Gastrocnemius medialis (tissue), 4 donors: ENCODE measurements at regions not wholly inside any gene's neighbourhood (a gene's known extent, or its start where the extent isn't known, plus 50 kb on each side); places are given as distances from the start of the nearest gene placed in this dataset.

Experiments used
- ATAC-seq, 2 donors: fragments of 150-250 bp; one replicate each; pipeline ENCODE4 v1.9.1; 2016
- DNase-seq, 2 donors: peaks; one replicate each; pipeline ENCODE4 v3.0.0-alpha.2; 2019
- H3K27ac ChIP-seq, 4 donors: fragments of 200-600 bp; sonication (generic); 1 replicate in 1 of 4; 2 replicates in 3 of 4; pipeline ENCODE4 v1.5.1; 2016 to 2018; ENCODE audit warnings: mild to moderate bottlenecking in 2 of 4, moderate library complexity in 1 of 4
- H3K27me3 ChIP-seq, 3 donors: fragments of 200-600 bp; sonication (generic) in 2 of 3; 1 replicate in 1 of 3; 2 replicates in 2 of 3; pipeline versions ENCODE4 v1.5.1 to v1.6.0; 2016 to 2019; ENCODE audit warnings: mild to moderate bottlenecking in 1 of 3, moderate library complexity in 1 of 3
- H3K36me3 ChIP-seq, 2 donors: fragments of 200-600 bp; sonication (generic) in 1 of 2; one replicate each; pipeline ENCODE4 v1.5.1; 2017 to 2018
- H3K4me1 ChIP-seq, 2 donors: fragments of 200-600 bp; sonication (generic) in 1 of 2; one replicate each; pipeline ENCODE4 v1.5.1; 2016 to 2017; ENCODE audit warnings: mild to moderate bottlenecking in 2 of 2
- H3K4me3 ChIP-seq, 4 donors: fragments of 200-600 bp; sonication (generic) in 3 of 4; 1 replicate in 1 of 4; 2 replicates in 3 of 4; pipeline ENCODE4 v1.5.1; 2016 to 2019; ENCODE audit warnings: mild to moderate bottlenecking in 2 of 4
- H3K9me3 ChIP-seq, 3 donors: fragments of 200-600 bp; sonication (generic) in 2 of 3; 1 replicate in 1 of 3; 2 replicates in 2 of 3; pipeline ENCODE4 v1.5.1; 2016 to 2019
- CTCF ChIP-seq, 5 experiments: fragments of 450-650 bp in 3 of 5; fragments of 200-600 bp in 2 of 5; sonication (generic) in 2 of 5; IDR thresholded peaks in 4 of 5; conservative IDR thresholded peaks in 1 of 5; 1 replicate in 4 of 5; 2 replicates in 1 of 5; pipeline ENCODE4 v1.5.1; 2016 to 2019; ENCODE audit warnings: antibody characterized with exemption in 5 of 5, mild to moderate bottlenecking in 3 of 5, moderate library complexity in 3 of 5
- POLR2A ChIP-seq, 2 donors: fragments of 450-650 bp; IDR thresholded peaks; one replicate each; pipeline ENCODE4 v1.6.1; 2017; ENCODE audit warnings: antibody characterized with exemption in 2 of 2, mild to moderate bottlenecking in 2 of 2, moderate library complexity in 2 of 2
- in situ Hi-C, 4 donors: fragments of 200-750 bp; cut with MboI; loops; one replicate each; pipeline versions ENCODE4 v1.15.0 to v1.8.0; 2017; ENCODE audit warnings: low sequenced_read_pairs in 4 of 4
- intact Hi-C: fragments of 100-400 bp; cut with DNase I; formaldehyde crosslinking; loops from one replicate; pipeline ENCODE4 v1.15.1; 2023; ENCODE audit warnings: low total_unique reads

- no peaks in the 10 kb centered on the region for H3K9me3 ChIP-seq
- no peak for TF ChIP-seq CTCF (IDR thresholded peaks at IDR 0.05 in 4 of 5, conservative IDR thresholded peaks at IDR 0.05 in 1 of 5)
- TF ChIP-seq POLR2A (IDR thresholded peaks at IDR 0.05): no peak
- in situ Hi-C loops: no loop called here
- no peak overlapping the region for H3K27ac ChIP-seq
- intact Hi-C loops: no loop called here
- H3K4me1 ChIP-seq: no peaks in the 10 kb centered on the region
- H3K27me3 ChIP-seq: peaks cover 0 to 4% (median 3%) of the 10 kb centered on the region in 3 donors
- no peak for ATAC-seq
- DNase-seq: no peak
- no peaks in the 10 kb centered on the region for H3K36me3 ChIP-seq
- no peak overlapping the region for H3K4me3 ChIP-seq
These were observed 231.6 kb upstream of the GPR26 start for GRCh38 chr10:123434435-123435039.

DNA sequence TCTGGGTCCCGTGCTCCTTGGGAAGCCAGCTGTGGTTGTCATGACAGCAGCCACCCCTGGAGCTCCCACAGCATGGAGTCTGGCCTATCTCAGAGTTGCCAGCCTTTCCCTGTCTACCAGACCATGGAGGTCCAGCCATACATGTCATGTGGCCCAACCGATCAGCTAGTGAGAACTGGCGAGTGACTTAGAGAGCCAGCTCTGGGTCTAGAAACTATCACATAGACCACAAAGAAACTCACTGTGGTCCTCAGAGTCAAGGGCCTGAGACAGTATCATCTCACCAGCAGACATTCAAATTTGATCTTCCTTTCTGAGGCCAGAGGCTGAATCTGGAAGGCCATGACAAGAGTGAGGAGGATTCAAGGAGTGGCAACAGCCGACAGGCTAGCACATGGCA is 223.3 kb upstream of the GPR26 start:
- ATAC-seq (no peak), DNase-seq (no peak)
- in situ Hi-C loops (no loop called here), intact Hi-C loops (no loop called here)
- Histone ChIP-seq H3K36me3 (no peaks in the 10 kb centered on the region), H3K9me3 (no peaks in the 10 kb centered on the region), H3K27ac (no peak overlapping the region), H3K27me3 (no peaks in the 10 kb centered on the region), H3K4me1 (no peaks in the 10 kb centered on the region), H3K4me3 (no peak overlapping the region)
- TF ChIP-seq POLR2A (IDR thresholded peaks at IDR 0.05) (no peak), CTCF (IDR thresholded peaks at IDR 0.05 in 4 of 5, conservative IDR thresholded peaks at IDR 0.05 in 1 of 5) (no peak)

DNA sequence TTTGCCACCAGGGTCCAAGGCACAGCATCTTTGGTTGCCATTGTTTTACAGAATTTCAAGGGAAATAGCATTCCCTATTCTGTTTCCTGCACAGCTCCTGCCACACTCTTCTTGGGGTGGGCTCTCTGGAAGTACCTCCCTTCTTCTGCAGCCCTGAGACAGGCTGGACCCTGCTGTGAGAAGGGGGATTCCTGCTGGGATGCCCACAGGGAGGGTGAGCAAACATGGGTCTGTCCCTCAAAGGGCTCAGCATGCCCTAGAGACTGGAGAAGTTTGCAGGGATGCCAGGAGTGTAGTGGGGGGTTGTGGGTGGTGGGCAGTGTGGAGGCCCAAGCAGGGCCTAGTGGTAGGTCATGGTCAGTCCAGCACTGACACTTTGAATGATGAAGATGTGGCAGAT is 222.2 kb upstream of the GPR26 start:
- TF ChIP-seq CTCF (IDR thresholded peaks at IDR 0.05 in 4 of 5, conservative IDR thresholded peaks at IDR 0.05 in 1 of 5) (no peak), POLR2A (IDR thresholded peaks at IDR 0.05) (no peak)
- in situ Hi-C loops (no loop called here), intact Hi-C loops (no loop called here)
- Histone ChIP-seq H3K27ac (no peak overlapping the region), H3K36me3 (no peaks in the 10 kb centered on the region), H3K27me3 (no peaks in the 10 kb centered on the region), H3K9me3 (no peaks in the 10 kb centered on the region), H3K4me3 (no peak overlapping the region), H3K4me1 (no peaks in the 10 kb centered on the region)
- ATAC-seq: no peak
- DNase-seq: no peak

DNA sequence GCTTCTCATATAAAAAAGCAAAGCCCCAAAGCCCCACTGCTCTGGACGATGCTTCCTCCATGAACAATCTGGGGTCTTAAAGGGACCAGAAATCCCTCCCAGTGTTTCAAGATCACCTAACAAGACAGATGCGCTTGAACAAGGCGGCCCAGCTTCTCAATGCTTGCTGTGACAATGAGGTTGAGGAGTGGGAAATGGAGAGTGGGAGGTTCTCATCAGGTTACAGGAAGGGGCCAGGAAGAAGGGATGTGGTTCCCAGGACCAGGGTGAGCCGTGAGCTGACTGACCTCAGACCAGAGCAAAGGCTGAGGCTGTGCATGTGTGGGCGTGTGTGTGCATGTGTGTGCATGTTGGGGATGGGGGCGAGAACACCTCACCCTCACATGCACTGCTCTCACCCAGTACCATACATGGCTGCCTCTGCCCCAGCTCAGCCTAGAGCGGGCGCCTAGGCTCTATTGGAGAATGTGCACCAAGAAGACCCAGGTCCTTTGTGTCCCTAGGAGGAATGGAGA is 220.8 kb upstream of the GPR26 start:
- no peak overlapping the region for H3K4me3 ChIP-seq
- DNase-seq (no peak), ATAC-seq (no peak)
- in situ Hi-C loops (no loop called here), intact Hi-C loops (no loop called here)
- H3K36me3 ChIP-seq: no peaks in the 10 kb centered on the region
- no peaks in the 10 kb centered on the region for H3K4me1 ChIP-seq
- H3K27me3 ChIP-seq: no peaks in the 10 kb centered on the region
- TF ChIP-seq POLR2A (IDR thresholded peaks at IDR 0.05) (no peak), CTCF (IDR thresholded peaks at IDR 0.05 in 4 of 5, conservative IDR thresholded peaks at IDR 0.05 in 1 of 5) (no peak)
- no peak overlapping the region for H3K27ac ChIP-seq
- H3K9me3 ChIP-seq: no peaks in the 10 kb centered on the region
